OCI-LY3 (cell line): ENCODE measurements at regions not wholly inside any gene's neighbourhood (a gene's known extent, or its start where the extent isn't known, plus 50 kb on each side); places are given as distances from the start of the nearest gene placed in this dataset.

Experiments
- H2AFZ ChIP-seq: fragments of 200-600, 300-600 bp; shearing (Covaris generic); 2 replicates; pipeline ENCODE4 v1.6.0; 2014; ENCODE audit warnings: antibody characterized with exemption, low read depth, low read length
- H3K27ac ChIP-seq: fragments of 200-600, 300-600 bp; sonication (generic); 2 replicates; pipeline ENCODE4 v1.5.1; 2014; ENCODE audit warnings: mild to moderate bottlenecking, low read length, moderate library complexity, mixed read lengths
- H3K27me3 ChIP-seq: fragments of 200-600, 300-600 bp; sonication (generic); 2 replicates; pipeline ENCODE4 v1.6.1; 2014; ENCODE audit warnings: low read depth, low read length, mixed read lengths
- H3K36me3 ChIP-seq: fragments of 200-600, 300-600 bp; sonication (generic); replicated peaks from 2 replicates; pipeline ENCODE3; 2014; ENCODE audit warnings: low read depth, low read length, mixed read lengths
- H3K4me1 ChIP-seq: fragments of 300-600, 200-600 bp; sonication (generic); 2 replicates; pipeline ENCODE4 v1.6.1; 2014; ENCODE audit warnings: low read length, mixed read lengths
- H3K4me2 ChIP-seq: fragments of 200-600, 300-600 bp; sonication (generic); 2 replicates; pipeline ENCODE4 v1.6.1; 2014; ENCODE audit warnings: low read length, mixed read lengths
- H3K4me3 ChIP-seq: fragments of 300-600, 200-600 bp; sonication (generic); 2 replicates; pipeline ENCODE4 v1.5.1; 2014; ENCODE audit warnings: antibody characterized with exemption, mild to moderate bottlenecking, low read length, moderate library complexity
- H3K79me2 ChIP-seq: fragments of 300-600, 200-600 bp; shearing (Covaris generic); 2 replicates; pipeline ENCODE4 v1.6.1; 2014; ENCODE audit warnings: mild to moderate bottlenecking, low read length, mixed read lengths
- H3K9ac ChIP-seq: fragments of 300-600, 200-600 bp; shearing (Covaris generic); 2 replicates; pipeline ENCODE4 v1.6.0; 2014; ENCODE audit warnings: mild to moderate bottlenecking, low read length, moderate library complexity
- H3K9me3 ChIP-seq: fragments of 200-600, 300-600 bp; shearing (Covaris generic); 2 replicates; pipeline ENCODE4 v1.6.1; 2014; ENCODE audit warnings: low read length, mixed read lengths; ENCODE audit not compliant: insufficient read depth
- H4K20me1 ChIP-seq: fragments of 200-600, 300-600 bp; sonication (generic); 2 replicates; pipeline ENCODE4 v1.6.1; 2016; ENCODE audit warnings: low read length, mixed read lengths; ENCODE audit not compliant: insufficient read depth
- CTCF ChIP-seq: fragments of 200-600, 300-600 bp; sonication (generic); IDR thresholded peaks from 2 replicates; pipeline ENCODE4 v1.5.1; 2014; ENCODE audit warnings: antibody characterized with exemption, low read length, low read depth
- EZH2phosphoT487 ChIP-seq: fragments of 200-600 bp; shearing (Covaris generic); IDR thresholded peaks from 2 replicates; pipeline ENCODE4 v1.6.1; 2018; ENCODE audit warnings: antibody characterized with exemption, mixed run types, low read depth

- Histone ChIP-seq H3K79me2 (no peaks in the 10 kb centered on the region), H2AFZ (no peak overlapping the region), H3K36me3 (no peaks in the 10 kb centered on the region), H3K9me3 (no peaks in the 10 kb centered on the region), H3K4me3 (no peak overlapping the region), H3K27me3 (0 out of 2 replicates have a peak, but pooled peaks cover 3% of the 10 kb centered on the region), H3K4me1 (no peaks in the 10 kb centered on the region), H3K9ac (no peak overlapping the region), H4K20me1 (no peaks in the 10 kb centered on the region), H3K4me2 (no peak overlapping the region), H3K27ac (no peak overlapping the region)
- TF ChIP-seq EZH2phosphoT487, result no peak
- TF ChIP-seq CTCF, result no peak
Measured at GRCh38 chr4:37771771-37772170, 54.7 kb upstream of the PGM2 start.

GRCh38 chr4:37770016-37770415 is 56.5 kb upstream of the PGM2 start:
- Histone ChIP-seq H3K4me1 (no peaks in the 10 kb centered on the region), H3K27ac (no peak overlapping the region), H3K4me3 (no peak overlapping the region), H3K27me3 (0 out of 2 replicates have a peak, but pooled peaks cover 3% of the 10 kb centered on the region), H3K36me3 (no peaks in the 10 kb centered on the region), H4K20me1 (no peaks in the 10 kb centered on the region), H3K4me2 (no peak overlapping the region), H2AFZ (no peak overlapping the region), H3K9ac (no peak overlapping the region), H3K79me2 (no peaks in the 10 kb centered on the region), H3K9me3 (no peaks in the 10 kb centered on the region)
- TF ChIP-seq EZH2phosphoT487, result no peak
- no peak for TF ChIP-seq CTCF

GRCh38 chr4:37769391-37769989 is 57.0 kb upstream of the PGM2 start:
- no peak overlapping the region for H3K4me3 ChIP-seq
- H4K20me1 ChIP-seq, result no peaks in the 10 kb centered on the region
- H3K27ac ChIP-seq, result no peak overlapping the region
- H3K9me3 ChIP-seq, result no peaks in the 10 kb centered on the region
- H3K36me3 ChIP-seq, result no peaks in the 10 kb centered on the region
- no peaks in the 10 kb centered on the region for H3K4me1 ChIP-seq
- H3K27me3 ChIP-seq, result 0 out of 2 replicates have a peak, but pooled peaks cover 3% of the 10 kb centered on the region
- no peak overlapping the region for H3K4me2 ChIP-seq
- no peaks in the 10 kb centered on the region for H3K79me2 ChIP-seq
- H3K9ac ChIP-seq, result no peak overlapping the region
- no peak overlapping the region for H2AFZ ChIP-seq
- TF ChIP-seq EZH2phosphoT487 (no peak), CTCF (no peak)

GRCh38 chr4:37767546-37767945 is 58.9 kb upstream of the PGM2 start:
- Histone ChIP-seq H3K79me2 (no peaks in the 10 kb centered on the region), H3K36me3 (no peaks in the 10 kb centered on the region), H3K9ac (no peak overlapping the region), H3K27ac (no peak overlapping the region), H2AFZ (no peak overlapping the region), H3K27me3 (0 out of 2 replicates have a peak, but pooled peaks cover 3% of the 10 kb centered on the region), H3K9me3 (no peaks in the 10 kb centered on the region), H3K4me2 (no peak overlapping the region), H4K20me1 (no peaks in the 10 kb centered on the region), H3K4me3 (no peak overlapping the region), H3K4me1 (no peaks in the 10 kb centered on the region)
- TF ChIP-seq CTCF (no peak), EZH2phosphoT487 (no peak)
